Endothelial cell of umbilical vein (primary cell): ENCODE measurements at regions not wholly inside any gene's neighbourhood (a gene's known extent, or its start where the extent isn't known, plus 50 kb on each side); places are given as distances from the start of the nearest gene placed in this dataset.

Source experiments
- BruUV-seq: library from RNA; stranded (reverse); fragments of 400-500 nt; replicated peaks from 2 replicates; lab custom pipeline; 2021; lab: Mats Ljungman, UMichigan
- CTCF ChIA-PET: fragments of 300-600, 350-600 bp; sonication (Branson Sonifier 250); formaldehyde crosslinking; loops from one replicate; lab custom pipeline; 2021; ENCODE audit warnings: antibody characterized with exemption, inconsistent platforms; lab: Charles Lee
- POLR2A ChIA-PET: fragments of 300-600, 350-600 bp; sonication (Branson Sonifier 250); formaldehyde crosslinking; loops from one replicate; lab custom pipeline; 2021; ENCODE audit warnings: antibody characterized with exemption, inconsistent platforms; lab: Charles Lee
- DNase-seq: peaks from one replicate; pipeline ENCODE4 v3.0.0-alpha.2; 2011; ENCODE audit warnings: low read depth, low spot score
- FAIRE-seq: peaks from 2 replicates; lab custom pipeline; 2011; peaks lifted over from hg19 to GRCh38; lab: Jason Lieb, UNC
- H2AFZ ChIP-seq: 2 replicates; pipeline ENCODE4 v1.6.0; 2012; ENCODE audit warnings: low read depth, low read length, control low read depth, inconsistent platforms
- H3K27ac ChIP-seq: 2 replicates; pipeline ENCODE4 v1.5.1; 2011; ENCODE audit warnings: low read depth, mild to moderate bottlenecking, control low read depth, low read length, moderate library complexity; ENCODE audit not compliant: insufficient read depth
- H3K27me3 ChIP-seq, 2 experiments: 2 replicates each; pipeline versions ENCODE4 v1.6.0 to v1.6.1; 2011; ENCODE audit warnings: low read length in 2 of 2, mixed read lengths in 1 of 2; ENCODE audit not compliant: control insufficient read depth in 2 of 2, insufficient read depth in 2 of 2
- H3K36me3 ChIP-seq, 2 experiments: 2 replicates in 1 of 2; 3 replicates in 1 of 2; pipeline ENCODE4 v1.5.1; 2011; ENCODE audit warnings: low read length in 2 of 2, mild to moderate bottlenecking in 1 of 2, moderate library complexity in 1 of 2; ENCODE audit not compliant: control insufficient read depth in 2 of 2, insufficient read depth in 2 of 2; ENCODE audit errors: extremely low read depth in 1 of 2
- H3K4me1 ChIP-seq: 3 replicates; pipeline ENCODE4 v1.5.1; 2011; ENCODE audit warnings: mild to moderate bottlenecking, low read length; ENCODE audit not compliant: control insufficient read depth, insufficient read depth; ENCODE audit errors: extremely low read depth
- H3K4me2 ChIP-seq: 2 replicates; pipeline ENCODE4 v1.6.1; 2011; ENCODE audit warnings: low read length, control low read depth, mixed read lengths; ENCODE audit not compliant: insufficient read depth
- H3K4me3 ChIP-seq, 3 experiments: fragments of 200-600 bp in 1 of 3; sonication (generic), shearing (Covaris generic) in 1 of 3; replicated peaks in 1 of 3; 2 replicates each; pipeline ENCODE4 v1.5.1; 2011 to 2016; ENCODE audit warnings: control low read depth in 3 of 3, low read length in 3 of 3, mild to moderate bottlenecking in 2 of 3, inconsistent platforms in 1 of 3, low read depth in 1 of 3, moderate library complexity in 1 of 3; ENCODE audit not compliant: insufficient read depth in 1 of 3
- H3K79me2 ChIP-seq: 2 replicates; pipeline ENCODE4 v1.6.0; 2012; ENCODE audit warnings: low read length, inconsistent platforms; ENCODE audit not compliant: control insufficient read depth, insufficient read depth
- H3K9ac ChIP-seq: replicated peaks from 2 replicates; pipeline ENCODE3; 2011; ENCODE audit warnings: low read length, control low read depth; ENCODE audit not compliant: insufficient read depth; ENCODE audit errors: extremely low read depth
- H3K9me1 ChIP-seq: replicated peaks from 3 replicates; pipeline ENCODE4 v1.6.0; 2011; ENCODE audit warnings: mild to moderate bottlenecking, low read length; ENCODE audit not compliant: control insufficient read depth, insufficient read depth; ENCODE audit errors: extremely low read depth
- H3K9me3 ChIP-seq: replicated peaks from 2 replicates; pipeline ENCODE4 v1.5.1; 2012; ENCODE audit warnings: low read length, inconsistent platforms; ENCODE audit not compliant: control insufficient read depth, insufficient read depth
- H4K20me1 ChIP-seq: replicated peaks from 2 replicates; pipeline ENCODE3; 2011; ENCODE audit warnings: mild to moderate bottlenecking, low read length; ENCODE audit not compliant: control insufficient read depth, insufficient read depth; ENCODE audit errors: extremely low read depth
- CTCF ChIP-seq, 2 donors: IDR thresholded peaks; 1 replicate in 1 of 2; 2 replicates in 1 of 2; pipeline ENCODE4 v1.5.1; 2011; ENCODE audit warnings: low read length in 2 of 2, mild to moderate bottlenecking in 2 of 2, moderate library complexity in 2 of 2, control low read depth in 1 of 2, inconsistent platforms in 1 of 2, low read depth in 1 of 2; ENCODE audit not compliant: insufficient read depth in 1 of 2; ENCODE audit errors: extremely low read depth in 1 of 2
- EZH2 ChIP-seq: IDR thresholded peaks from 2 replicates; pipeline ENCODE4 v1.6.1; 2012; ENCODE audit warnings: borderline replicate concordance, low read depth, mild to moderate bottlenecking, moderate library complexity, low read length, inconsistent platforms; ENCODE audit not compliant: severe bottlenecking
- FOS ChIP-seq: IDR thresholded peaks from 2 replicates; pipeline ENCODE4 v1.6.1; 2011; ENCODE audit warnings: mild to moderate bottlenecking, low read length, moderate library complexity, borderline replicate concordance; ENCODE audit not compliant: insufficient read depth
- GATA2 ChIP-seq: IDR thresholded peaks from 2 replicates; pipeline ENCODE4 v1.7.0; 2011; ENCODE audit warnings: low read depth, mild to moderate bottlenecking, moderate library complexity, mixed read lengths, low read length; ENCODE audit not compliant: insufficient read length, insufficient read depth
- JUN ChIP-seq: IDR thresholded peaks from 2 replicates; pipeline ENCODE4 v1.6.1; 2011; ENCODE audit warnings: borderline replicate concordance, low read depth; ENCODE audit not compliant: insufficient read length, insufficient read depth
- MAX ChIP-seq: IDR thresholded peaks from 2 replicates; pipeline ENCODE4 v1.6.1; 2011; ENCODE audit not compliant: insufficient read depth, insufficient read length
- MYC ChIP-seq: IDR thresholded peaks from one replicate; pipeline ENCODE4 v1.6.1; 2011; ENCODE audit warnings: mild to moderate bottlenecking, low read depth, low read length
- POLR2A ChIP-seq: IDR thresholded peaks from 2 replicates; pipeline ENCODE4 v1.6.1; 2012; ENCODE audit warnings: low read depth, mild to moderate bottlenecking, control low read depth, low read length
- POLR2AphosphoS5 ChIP-seq: IDR thresholded peaks from 2 replicates; pipeline ENCODE4 v1.6.1; 2012; ENCODE audit warnings: low read depth, mild to moderate bottlenecking, control low read depth, low read length, moderate library complexity; ENCODE audit not compliant: insufficient read depth
- dilution Hi-C: fragments of 300-500 bp; cut with MboI; formaldehyde crosslinking; loops from one replicate; pipeline ENCODE4 v1.15.0; 2019; ENCODE audit warnings: low sequenced_read_pairs; ENCODE audit not compliant: extremely low pct_ligation_motif_present
- intact Hi-C: fragments of 100-400 bp; cut with micrococcal nuclease; formaldehyde crosslinking; loops from one replicate; pipeline ENCODE4 v1.10.0; 2022

- dilution Hi-C loops (no loop called here), intact Hi-C loops (no loop called here)
- H3K9me3 ChIP-seq, result no peaks in the 10 kb centered on the region
- DNase-seq (no peak), FAIRE-seq (no peak)
- ChIA-PET CTCF (interaction anchor here (1.0 kb wide), 1 partner anchor 9 kb away, joined by 4 read pairs; no protein-coding TSS in a partner anchor), POLR2A (interaction anchor here (0.7 kb wide), 1 partner anchor 59 kb away, joined by 3 read pairs; no protein-coding TSS in a partner anchor)
- no peaks in the 10 kb centered on the region for H3K79me2 ChIP-seq
- H3K4me3 ChIP-seq, result no peak overlapping the region
- peaks cover 12% of the 10 kb centered on the region for H3K4me1 ChIP-seq
- H3K9me1 ChIP-seq, result no peaks in the 10 kb centered on the region
- H2AFZ ChIP-seq, result no peak overlapping the region
- no peak overlapping the region for H3K4me2 ChIP-seq
- no peaks in the 10 kb centered on the region for H4K20me1 ChIP-seq
- H3K36me3 ChIP-seq, result no peaks in the 10 kb centered on the region
- H3K9ac ChIP-seq, result no peak overlapping the region
- no peak overlapping the region for H3K27ac ChIP-seq
- no peak for TF ChIP-seq POLR2AphosphoS5
- no peak for TF ChIP-seq GATA2
- no peaks in the 10 kb centered on the region for H3K27me3 ChIP-seq
- BruUV-seq, result no TSS peak
These were observed 175.4 kb upstream of the PGRMC2 start for GRCh38 chr4:128463006-128463405.

GRCh38 chr4:128462103-128462783 lies 174.6 kb upstream of the PGRMC2 start:
- FAIRE-seq, result peak; percentile 38
- Histone ChIP-seq H3K79me2 (no peaks in the 10 kb centered on the region), H3K9me3 (no peaks in the 10 kb centered on the region), H3K4me3 (no peak overlapping the region), H3K4me1 (peaks cover 12% of the 10 kb centered on the region), H3K4me2 (no peak overlapping the region), H2AFZ (no peak overlapping the region), H4K20me1 (no peaks in the 10 kb centered on the region), H3K36me3 (no peaks in the 10 kb centered on the region), H3K27me3 (no peaks in the 10 kb centered on the region), H3K9me1 (no peaks in the 10 kb centered on the region), H3K27ac (peak overlapping the region; percentile 76), H3K9ac (no peak overlapping the region)
- no peak for TF ChIP-seq CTCF (IDR thresholded peaks at IDR 0.05; ENCODE audit: extremely low read depth in 1 of 2, insufficient read depth in 1 of 2, low read depth in 1 of 2, low read length in 2 of 2)
- no peak for TF ChIP-seq GATA2
- TF ChIP-seq EZH2, result no peak
- no peak for TF ChIP-seq POLR2AphosphoS5
- no peak for TF ChIP-seq MAX
- TF ChIP-seq FOS, result no peak
- no peak for TF ChIP-seq JUN
- no peak for TF ChIP-seq MYC
- no peak for TF ChIP-seq POLR2A
- no TSS peak for BruUV-seq
- CTCF ChIA-PET, result interaction anchor here (1.0 to 1.2 kb wide), 2 partner anchors 14 to 35 kb away, joined by 3 read pairs; no protein-coding TSS in a partner anchor
- intact Hi-C loops, result no loop called here
- dilution Hi-C loops, result no loop called here
- no peak for DNase-seq
- POLR2A ChIA-PET, result interaction anchor here (0.7 kb wide), 1 partner anchor 60 kb away, joined by 3 read pairs; no protein-coding TSS in a partner anchor
